NCI-H345 treated with DMSO at 0.1 percent for 48 hours (cell line): ENCODE measurements at regions not wholly inside any gene's neighbourhood (a gene's known extent, or its start where the extent isn't known, plus 50 kb on each side); places are given as distances from the start of the nearest gene placed in this dataset.
"Not testable (repeated sequence)": the region's sequence is repeated elsewhere in the genome, so short reads cannot be mapped to it uniquely, and the experiment has no call there.

Source experiments
- DNase-seq: peaks from one replicate; lab custom pipeline; 2025; ENCODE audit not compliant: unreplicated experiment; lab: John Stamatoyannopoulos, UW

GRCh38 chr6:121634586-121634985 lies 199.1 kb downstream of the GJA1 start:
- not testable (repeated sequence) for DNase-seq

GRCh38 chr6:121635355-121635754 lies 199.9 kb downstream of the GJA1 start:
- DNase-seq: no peak

- DNase-seq: not testable (repeated sequence)
These were observed 200.8 kb downstream of the GJA1 start for GRCh38 chr6:121636217-121636616.

- DNase-seq: no peak
These were observed 203.6 kb downstream of the GJA1 start for GRCh38 chr6:121639021-121639420.

- DNase-seq: no peak
These were observed 205.7 kb downstream of the GJA1 start for GRCh38 chr6:121641158-121641557.

- no peak for DNase-seq
These were observed 209.8 kb downstream of the GJA1 start for GRCh38 chr6:121645100-121645745.

- no peak for DNase-seq
These were observed 212.5 kb downstream of the GJA1 start for GRCh38 chr6:121647905-121648304.

GRCh38 chr6:121649951-121650350 lies 214.5 kb downstream of the GJA1 start:
- DNase-seq: no peak

- DNase-seq: no peak
These were observed 216.0 kb downstream of the GJA1 start for GRCh38 chr6:121651420-121651819.

- DNase-seq: no peak
These were observed 216.8 kb downstream of the GJA1 start for GRCh38 chr6:121652223-121652622.

GRCh38 chr6:121652726-121653623 lies 217.5 kb downstream of the GJA1 start:
- DNase-seq: no peak

GRCh38 chr6:121653624-121654008 lies 218.2 kb downstream of the GJA1 start:
- DNase-seq: no peak

GRCh38 chr6:121657972-121658371 lies 222.5 kb downstream of the GJA1 start:
- no peak for DNase-seq

GRCh38 chr6:121660277-121660676 lies 224.8 kb downstream of the GJA1 start:
- DNase-seq: no peak

- DNase-seq: no peak
These were observed 227.9 kb downstream of the GJA1 start for GRCh38 chr6:121663292-121663810.

- no peak for DNase-seq
These were observed 228.7 kb downstream of the GJA1 start for GRCh38 chr6:121664158-121664557.

- DNase-seq: no peak
These were observed 231.4 kb downstream of the GJA1 start for GRCh38 chr6:121666814-121667213.

- no peak for DNase-seq
These were observed 232.8 kb downstream of the GJA1 start for GRCh38 chr6:121668259-121668658.

- DNase-seq: no peak
These were observed 235.1 kb downstream of the GJA1 start for GRCh38 chr6:121670511-121670910.

GRCh38 chr6:121677571-121677970 lies 242.1 kb downstream of the GJA1 start:
- DNase-seq: no peak

GRCh38 chr6:121678245-121678644 lies 242.8 kb downstream of the GJA1 start:
- no peak for DNase-seq

- no peak for DNase-seq
These were observed 244.6 kb downstream of the GJA1 start for GRCh38 chr6:121680058-121680457.
